HCT116 (cell line): ENCODE measurements at regions not wholly inside any gene's neighbourhood (a gene's known extent, or its start where the extent isn't known, plus 50 kb on each side); places are given as distances from the start of the nearest gene placed in this dataset.

ENCODE experiments used
- ATAC-seq: fragments of 200-7000 bp; cut with Tn5 transposase; 2 replicates; pipeline ENCODE4 v1.9.1; 2020; ENCODE audit warnings: mild to moderate bottlenecking, moderate library complexity
- BruUV-seq: library from RNA; stranded (reverse); fragments of 400-500 nt; replicated peaks from 2 replicates; lab custom pipeline; 2021; lab: Mats Ljungman, UMichigan
- CTCF ChIA-PET: fragments of 300-600 bp; sonication (Branson Sonifier 250); formaldehyde crosslinking; loops from one replicate; lab custom pipeline; 2021; ENCODE audit warnings: antibody characterized with exemption; lab: Charles Lee
- POLR2A ChIA-PET: fragments of 300-600, 350-600 bp; sonication (Branson Sonifier 250); formaldehyde crosslinking; loops from one replicate; lab custom pipeline; 2021; ENCODE audit warnings: antibody characterized with exemption; lab: Charles Lee
- RAD21 ChIA-PET, 2 experiments: fragments of 300-600 bp; sonication (Branson Sonifier 250); formaldehyde crosslinking; loops; one replicate each; lab custom pipeline; 2023; ENCODE audit warnings: low total read pairs in 2 of 2; ENCODE audit not compliant: uncharacterized antibody in 2 of 2, unreplicated experiment in 2 of 2, low non-redundant PET in 1 of 2; lab: Charles Lee
- DNase-seq: peaks from one replicate; pipeline ENCODE4 v3.0.0-alpha.2; 2010; ENCODE audit warnings: low read depth, low spot score
- H2AFZ ChIP-seq: fragments of 200-600 bp; shearing (Covaris generic), sonication (generic); 2 replicates; pipeline ENCODE4 v1.6.1; 2017; ENCODE audit warnings: low read depth, mixed run types, mixed read lengths, antibody characterized with exemption, low read length; ENCODE audit not compliant: poor library complexity, severe bottlenecking
- H3K27ac ChIP-seq: 2 replicates; pipeline ENCODE4 v1.5.1; 2012; ENCODE audit warnings: low read depth, low read length
- H3K27me3 ChIP-seq: fragments of 200-600 bp; sonication (generic); 2 replicates; pipeline ENCODE4 v1.6.1; 2016; ENCODE audit warnings: mixed run types, low read length, mixed read lengths; ENCODE audit not compliant: insufficient read depth
- H3K36me3 ChIP-seq, 2 experiments: fragments of 200-500 bp in 1 of 2; fragments of 200-600 bp in 1 of 2; sonication (Bioruptor generic) in 1 of 2; sonication (generic) in 1 of 2; 2 replicates each; pipeline versions ENCODE4 v1.5.1 to v1.6.1; 2014 to 2016; ENCODE audit warnings: low read length in 2 of 2, inconsistent platforms in 1 of 2, mixed read lengths in 1 of 2, mixed run types in 1 of 2; ENCODE audit not compliant: insufficient read depth in 2 of 2, control insufficient read depth in 1 of 2
- H3K4me1 ChIP-seq, 2 experiments: fragments of 200-600 bp in 1 of 2; sonication (generic) in 1 of 2; 2 replicates each; pipeline versions ENCODE4 v1.5.1 to v1.6.1; 2012 to 2017; ENCODE audit warnings: low read length in 2 of 2, inconsistent platforms in 1 of 2, mild to moderate bottlenecking in 1 of 2, mixed read lengths in 1 of 2, mixed run types in 1 of 2, moderate library complexity in 1 of 2; ENCODE audit not compliant: insufficient read depth in 2 of 2, control insufficient read depth in 1 of 2
- H3K4me2 ChIP-seq: fragments of 200-600 bp; sonication (generic); 2 replicates; pipeline ENCODE4 v1.6.1; 2017; ENCODE audit warnings: mixed run types, low read length, mixed read lengths
- H3K4me3 ChIP-seq, 2 experiments: fragments of 200-600 bp in 1 of 2; sonication (generic) in 1 of 2; replicated peaks in 1 of 2; 2 replicates each; pipeline ENCODE4 v1.5.1; 2011 to 2016; ENCODE audit warnings: low read length in 2 of 2, control low read depth in 1 of 2, low read depth in 1 of 2, mild to moderate bottlenecking in 1 of 2, mixed read lengths in 1 of 2, mixed run types in 1 of 2
- H3K79me2 ChIP-seq: fragments of 200-600 bp; sonication (generic); 2 replicates; pipeline ENCODE4 v1.6.1; 2017; ENCODE audit warnings: mild to moderate bottlenecking, mixed run types, low read length, moderate library complexity, mixed read lengths; ENCODE audit not compliant: insufficient read depth
- H3K9ac ChIP-seq: fragments of 200-600 bp; sonication (generic); 2 replicates; pipeline ENCODE4 v1.6.1; 2016; ENCODE audit warnings: low read length, mixed read lengths
- H3K9me2 ChIP-seq: fragments of 200-600 bp; sonication (generic), shearing (Covaris generic); 2 replicates; pipeline ENCODE4 v1.6.1; 2017; ENCODE audit warnings: mixed run types, mild to moderate bottlenecking, moderate library complexity; ENCODE audit not compliant: insufficient read depth
- H3K9me3 ChIP-seq, 2 experiments: fragments of 200-500 bp in 1 of 2; fragments of 200-600 bp in 1 of 2; sonication (Bioruptor generic) in 1 of 2; sonication (generic) in 1 of 2; 2 replicates each; pipeline ENCODE4 v1.6.1; 2014 to 2017; ENCODE audit warnings: low read length in 2 of 2, mixed read lengths in 2 of 2, inconsistent platforms in 1 of 2, low read depth in 1 of 2, mild to moderate bottlenecking in 1 of 2, mixed run types in 1 of 2, moderate library complexity in 1 of 2; ENCODE audit not compliant: control insufficient read depth in 1 of 2, insufficient read depth in 1 of 2
- H4K20me1 ChIP-seq: fragments of 200-600 bp; sonication (generic), shearing (Covaris generic); 2 replicates; pipeline ENCODE4 v1.6.1; 2017; ENCODE audit warnings: mixed run types, mild to moderate bottlenecking, moderate library complexity; ENCODE audit not compliant: insufficient read depth
- ATF3 ChIP-seq: IDR thresholded peaks from 2 replicates; pipeline ENCODE4 v1.6.1; 2012
- CEBPB ChIP-seq: IDR thresholded peaks from 2 replicates; pipeline ENCODE4 v1.6.1; 2012; ENCODE audit warnings: low read depth
- CTCF ChIP-seq, 3 experiments: fragments of 200-600 bp in 1 of 3; sonication (generic) in 1 of 3; IDR thresholded peaks in 2 of 3; conservative IDR thresholded peaks in 1 of 3; 2 replicates each; pipeline ENCODE4 v1.5.1; 2012 to 2017; ENCODE audit warnings: low read depth in 2 of 3, low read length in 2 of 3, antibody characterized with exemption in 1 of 3, borderline replicate concordance in 1 of 3, control low read depth in 1 of 3, mild to moderate bottlenecking in 1 of 3, mixed read lengths in 1 of 3, mixed run types in 1 of 3, moderate library complexity in 1 of 3; ENCODE audit not compliant: insufficient read depth in 1 of 3
- EZH2 ChIP-seq: fragments of 200-600 bp; sonication (generic); IDR thresholded peaks from 2 replicates; pipeline ENCODE4 v1.6.1; 2017; ENCODE audit warnings: antibody characterized with exemption, mixed run types
- EZH2phosphoT487 ChIP-seq: fragments of 200-600 bp; IDR thresholded peaks from 2 replicates; pipeline ENCODE4 v1.6.1; 2018; ENCODE audit warnings: antibody characterized with exemption, borderline replicate concordance
- FOSL1 ChIP-seq: IDR thresholded peaks from 2 replicates; pipeline ENCODE4 v1.6.1; 2012; ENCODE audit warnings: low read depth
- JUND ChIP-seq: IDR thresholded peaks from 2 replicates; pipeline ENCODE4 v1.6.1; 2012
- POLR2A ChIP-seq: IDR thresholded peaks from 2 replicates; pipeline ENCODE4 v1.7.0; 2011; ENCODE audit warnings: borderline replicate concordance; ENCODE audit not compliant: insufficient read depth, insufficient read length; ENCODE audit errors: extremely low read depth
- POLR2AphosphoS5 ChIP-seq: IDR thresholded peaks from 2 replicates; pipeline ENCODE4 v1.6.1; 2011; ENCODE audit warnings: mild to moderate bottlenecking, low read depth, low read length, moderate library complexity
- REST ChIP-seq: IDR thresholded peaks from 2 replicates; pipeline ENCODE4 v1.6.1; 2012; ENCODE audit warnings: low read depth
- SIN3A ChIP-seq: IDR thresholded peaks from 2 replicates; pipeline ENCODE4 v1.6.1; 2012; ENCODE audit warnings: low read depth
- SP1 ChIP-seq: IDR thresholded peaks from 2 replicates; pipeline ENCODE4 v1.6.1; 2012; ENCODE audit warnings: low read depth
- SRF ChIP-seq: IDR thresholded peaks from 2 replicates; pipeline ENCODE4 v1.6.1; 2012; ENCODE audit warnings: low read depth
- TCF7L2 ChIP-seq: IDR thresholded peaks from 2 replicates; pipeline ENCODE4 v1.7.0; 2011; ENCODE audit warnings: borderline replicate concordance, inconsistent platforms; ENCODE audit not compliant: insufficient read depth, insufficient read length; ENCODE audit errors: extremely low read depth
- ZFX ChIP-seq: fragments of 450-650 bp; IDR thresholded peaks from 2 replicates; pipeline ENCODE4 v1.6.1; 2017
- intact Hi-C: fragments of 100-400 bp; cut with micrococcal nuclease; formaldehyde crosslinking; loops from 2 replicates; pipeline ENCODE4 v1.10.0; 2022

- BruUV-seq: no TSS peak
- intact Hi-C loops: no loop called here
- Histone ChIP-seq H3K27me3 (no peaks in the 10 kb centered on the region), H3K9me3 (peaks cover 6 to 12% of the 10 kb centered on the region in 2 experiments; a peak in 2 of 4 replicates), H3K36me3 (no peaks in the 10 kb centered on the region), H3K4me2 (no peak overlapping the region), H3K9ac (no peak overlapping the region), H3K9me2 (no peaks in the 10 kb centered on the region), H3K79me2 (no peaks in the 10 kb centered on the region), H2AFZ (no peak overlapping the region), H4K20me1 (no peaks in the 10 kb centered on the region), H3K4me3 (no peak overlapping the region), H3K27ac (no peak overlapping the region), H3K4me1 (no peaks in the 10 kb centered on the region)
- CTCF ChIA-PET: no interaction called here
- RAD21 ChIA-PET: no interaction called here
- DNase-seq: no peak
- no peak for ATAC-seq
- POLR2A ChIA-PET: no interaction called here
- TF ChIP-seq EZH2phosphoT487 (no peak), POLR2AphosphoS5 (no peak), SP1 (no peak), EZH2 (no peak)
These were observed 727.6 kb upstream of the TMEM132C start for GRCh38 chr12:127539226-127539858.

- POLR2A ChIA-PET: no interaction called here
- RAD21 ChIA-PET: no interaction called here
- H3K9ac ChIP-seq: no peak overlapping the region
- H3K9me2 ChIP-seq: no peaks in the 10 kb centered on the region
- H2AFZ ChIP-seq: no peak overlapping the region
- H3K36me3 ChIP-seq: no peaks in the 10 kb centered on the region
- H3K4me1 ChIP-seq: no peaks in the 10 kb centered on the region
- no TSS peak for BruUV-seq
- no peak for ATAC-seq
- no peaks in the 10 kb centered on the region for H3K27me3 ChIP-seq
- H3K27ac ChIP-seq: no peak overlapping the region
- H3K4me3 ChIP-seq: no peak overlapping the region
- CTCF ChIA-PET: no interaction called here
- H3K9me3 ChIP-seq: peaks cover 10 to 24% of the 10 kb centered on the region in 2 experiments; a peak in 2 of 4 replicates
- no peak overlapping the region for H3K4me2 ChIP-seq
- no peaks in the 10 kb centered on the region for H3K79me2 ChIP-seq
- no peak for DNase-seq
- intact Hi-C loops: no loop called here
- no peaks in the 10 kb centered on the region for H4K20me1 ChIP-seq
- TF ChIP-seq ATF3 (no peak), CTCF (IDR thresholded peaks at IDR 0.05 in 2 of 3, conservative IDR thresholded peaks at IDR 0.05 in 1 of 3; ENCODE audit: borderline replicate concordance in 1 of 3, insufficient read depth in 1 of 3, low read depth in 2 of 3, low read length in 2 of 3) (no peak), TCF7L2 (no peak), REST (no peak), FOSL1 (no peak), SIN3A (no peak), POLR2A (no peak), EZH2 (no peak), CEBPB (no peak), EZH2phosphoT487 (no peak), ZFX (no peak), SP1 (no peak), JUND (no peak), SRF (no peak)
These were observed 724.6 kb upstream of the TMEM132C start for GRCh38 chr12:127542391-127542790.
